ENCODE measurements at regions not wholly inside any gene's neighbourhood (a gene's known extent, or its start where the extent isn't known, plus 50 kb on each side); places are given as distances from the start of the nearest gene placed in this dataset.
"Not testable (repeated sequence)": the region's sequence is repeated elsewhere in the genome, so short reads cannot be mapped to it uniquely, and the experiment has no call there.

- Mint-ChIP-seq H3K9me3 (peaks cover 0 to 5% (median 0%) of the 10 kb centered on the region in 9 donors), H3K4me1 (peaks cover 0 to 2% (median 0%) of the 10 kb centered on the region in 4 donors), H3K27ac (no peak overlapping the region), H3K4me3 (no peak overlapping the region), H3K27me3 (no peaks in the 10 kb centered on the region), H3K36me3 (peaks cover 0 to 3% (median 2%) of the 10 kb centered on the region in 3 donors)
- POLR2A ChIA-PET = no interaction called here
- no peak for DNase-seq
- ATAC-seq = no peak
Measured at GRCh38 chr7:125098377-125098970, 168.8 kb upstream of the POT1 start.

- Mint-ChIP-seq H3K27ac (no peak overlapping the region), H3K36me3 (no peaks in the 10 kb centered on the region), H3K4me3 (no peak overlapping the region), H3K9me3 (no peaks in the 10 kb centered on the region), H3K27me3 (no peaks in the 10 kb centered on the region), H3K4me1 (no peaks in the 10 kb centered on the region)
- ATAC-seq (no peak), DNase-seq (no peak)
- POLR2A ChIA-PET = no interaction called here
Measured at GRCh38 chr7:125090596-125090995, 161.0 kb upstream of the POT1 start.

DNA sequence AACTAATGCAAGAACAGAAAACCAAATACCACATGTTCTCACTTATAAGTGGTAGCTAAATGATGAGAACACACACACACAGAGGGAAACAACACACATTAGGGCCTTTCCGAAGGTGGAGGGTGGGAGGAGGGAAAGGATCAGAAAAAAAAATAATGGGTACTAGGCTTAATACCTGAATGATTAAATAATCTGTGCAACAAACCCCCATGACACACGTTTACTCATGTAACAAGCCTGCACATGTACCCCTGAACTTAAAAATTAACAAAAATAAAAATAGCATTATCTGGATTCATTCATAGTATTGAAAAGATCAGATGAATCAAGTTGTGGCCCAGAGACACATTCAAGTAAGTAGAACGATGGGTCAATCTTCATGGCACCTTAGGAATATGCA lies 159.5 kb upstream of the POT1 start:
- POLR2A ChIA-PET = no interaction called here

GRCh38 chr7:125088555-125088954 lies 158.9 kb upstream of the POT1 start:
- DNase-seq = no peak
- Mint-ChIP-seq H3K36me3 (no peaks in the 10 kb centered on the region), H3K4me1 (no peaks in the 10 kb centered on the region), H3K9me3 (no peaks in the 10 kb centered on the region), H3K27me3 (no peaks in the 10 kb centered on the region), H3K27ac (no peak overlapping the region), H3K4me3 (no peak overlapping the region)
- ATAC-seq = no peak
- POLR2A ChIA-PET = no interaction called here

More for the DNA sequence above, 159.5 kb upstream of the POT1 start:
- no peak for ATAC-seq
- no peaks in the 10 kb centered on the region for H3K36me3 Mint-ChIP-seq
- H3K27ac Mint-ChIP-seq = no peak overlapping the region
- no peak for DNase-seq
- H3K27me3 Mint-ChIP-seq = no peaks in the 10 kb centered on the region
- no peak overlapping the region for H3K4me3 Mint-ChIP-seq
- H3K4me1 Mint-ChIP-seq = no peaks in the 10 kb centered on the region
- H3K9me3 Mint-ChIP-seq = no peaks in the 10 kb centered on the region

DNA sequence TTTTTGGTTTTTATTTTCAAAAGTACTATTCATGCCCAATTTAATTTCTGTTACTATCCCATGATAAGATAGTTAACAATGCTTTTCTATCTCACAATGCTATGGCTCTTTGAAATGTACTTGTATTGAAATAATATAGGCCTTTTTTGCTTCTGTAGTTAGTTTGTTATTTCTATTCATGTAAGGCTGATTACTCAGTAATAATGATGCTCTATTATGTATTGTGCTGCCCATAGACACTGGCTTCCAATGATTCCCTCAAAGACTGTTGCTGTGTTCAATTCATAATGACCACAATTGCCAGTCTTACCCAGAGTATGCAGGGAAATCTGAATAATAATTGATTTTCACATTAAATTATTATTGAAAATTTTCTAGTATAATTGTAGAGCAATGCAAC lies 155.5 kb upstream of the POT1 start:
- H3K4me1 Mint-ChIP-seq = no peaks in the 10 kb centered on the region
- POLR2A ChIA-PET = no interaction called here
- no peak overlapping the region for H3K4me3 Mint-ChIP-seq
- H3K27ac Mint-ChIP-seq = no peak overlapping the region
- ATAC-seq = no peak
- peaks cover 0 to 6% (median 0%) of the 10 kb centered on the region in 3 donors for H3K36me3 Mint-ChIP-seq
- no peaks in the 10 kb centered on the region for H3K27me3 Mint-ChIP-seq
- no peak for DNase-seq
- H3K9me3 Mint-ChIP-seq = no peaks in the 10 kb centered on the region

GRCh38 chr7:125084196-125084595 lies 154.6 kb upstream of the POT1 start:
- POLR2A ChIA-PET = no interaction called here
- Mint-ChIP-seq H3K4me3 (no peak overlapping the region), H3K9me3 (no peaks in the 10 kb centered on the region), H3K36me3 (peaks cover 0 to 6% (median 0%) of the 10 kb centered on the region in 3 donors), H3K27me3 (no peaks in the 10 kb centered on the region), H3K4me1 (no peaks in the 10 kb centered on the region), H3K27ac (no peak overlapping the region)
- no peak for ATAC-seq
- DNase-seq = no peak

DNA sequence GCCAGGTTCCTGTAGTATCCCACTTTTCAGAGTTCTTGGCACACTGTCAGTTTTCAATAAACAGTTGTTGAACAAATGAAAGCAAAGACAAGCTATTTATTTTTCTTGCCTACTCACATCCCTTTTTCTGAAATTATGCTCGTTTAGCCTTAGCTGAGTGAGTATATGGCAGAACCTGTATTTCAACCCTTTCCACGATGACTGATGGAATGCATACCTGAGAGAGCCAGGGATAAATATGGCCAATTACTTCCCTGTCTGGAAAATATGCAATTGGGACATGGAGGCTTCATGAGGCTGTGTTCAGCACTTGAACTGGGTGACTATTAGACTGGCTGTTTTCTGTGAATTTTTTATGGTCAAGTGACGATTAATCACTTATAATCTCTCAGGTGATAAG lies 144.5 kb upstream of the POT1 start:
- H3K4me1 Mint-ChIP-seq = no peaks in the 10 kb centered on the region
- H3K4me3 Mint-ChIP-seq = no peak overlapping the region
- POLR2A ChIA-PET = no interaction called here
- H3K27me3 Mint-ChIP-seq = peaks cover 0 to 1% (median 0%) of the 10 kb centered on the region in 5 donors
- H3K9me3 Mint-ChIP-seq = peaks cover 0 to 10% (median 5%) of the 10 kb centered on the region in 9 donors
- no peak for DNase-seq
- no peak overlapping the region for H3K27ac Mint-ChIP-seq
- peaks cover 0 to 6% (median 0%) of the 10 kb centered on the region in 3 donors for H3K36me3 Mint-ChIP-seq
- no peak for ATAC-seq

DNA sequence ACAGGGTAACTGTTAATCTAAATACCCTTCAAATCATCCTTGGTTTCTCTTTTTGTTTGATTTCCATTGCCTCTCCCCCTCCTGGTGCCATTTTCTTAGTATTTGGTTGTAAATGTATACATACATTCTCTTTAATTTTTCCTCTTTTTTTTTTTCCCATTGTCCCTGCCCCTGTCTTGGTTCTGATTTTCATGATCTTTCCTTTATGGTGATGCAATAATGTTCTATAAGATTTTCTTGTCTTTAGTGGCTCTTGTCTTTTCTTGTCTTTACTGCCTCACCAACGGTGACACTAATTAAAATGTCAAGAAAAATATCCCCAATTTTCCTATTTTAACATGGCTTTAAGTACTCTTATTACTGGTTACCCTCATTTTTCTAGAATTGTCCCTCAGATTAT lies 135.9 kb upstream of the POT1 start:
- no peak overlapping the region for H3K4me3 Mint-ChIP-seq
- no peak overlapping the region for H3K27ac Mint-ChIP-seq
- H3K27me3 Mint-ChIP-seq = peaks cover 0 to 2% (median 0%) of the 10 kb centered on the region in 5 donors
- H3K36me3 Mint-ChIP-seq = no peaks in the 10 kb centered on the region
- peaks cover 0 to 4% (median 0%) of the 10 kb centered on the region in 9 donors for H3K9me3 Mint-ChIP-seq
- ATAC-seq = no peak
- H3K4me1 Mint-ChIP-seq = peaks cover 0 to 1% (median 0%) of the 10 kb centered on the region in 4 donors
- POLR2A ChIA-PET = no interaction called here
- DNase-seq = no peak

DNA sequence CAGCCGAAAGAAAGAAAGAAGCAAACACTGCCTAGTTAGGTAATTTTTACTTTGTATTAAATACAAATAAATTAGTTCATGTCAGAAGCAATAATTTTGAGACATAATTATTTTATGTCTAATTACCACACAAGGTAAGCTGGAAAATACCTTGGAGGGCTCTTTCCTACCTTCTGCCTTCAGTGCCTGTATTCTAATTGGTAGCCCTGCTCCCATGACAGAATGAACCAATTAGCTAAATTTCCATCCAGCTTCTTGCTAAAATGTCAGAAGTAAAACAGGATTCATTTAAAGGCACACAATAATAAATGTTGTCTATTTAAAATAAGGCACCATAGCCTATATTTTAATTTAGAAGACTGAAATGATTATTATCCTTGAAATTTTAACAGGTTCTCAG lies 135.4 kb upstream of the POT1 start:
- H3K4me1 Mint-ChIP-seq = peaks cover 0 to 1% (median 0%) of the 10 kb centered on the region in 4 donors
- ATAC-seq (no peak), DNase-seq (no peak)
- POLR2A ChIA-PET = no interaction called here
- peaks cover 0 to 4% (median 0%) of the 10 kb centered on the region in 9 donors for H3K9me3 Mint-ChIP-seq
- H3K27me3 Mint-ChIP-seq = peaks cover 0 to 2% (median 0%) of the 10 kb centered on the region in 5 donors
- H3K4me3 Mint-ChIP-seq = no peak overlapping the region
- H3K36me3 Mint-ChIP-seq = no peaks in the 10 kb centered on the region
- no peak overlapping the region for H3K27ac Mint-ChIP-seq

- Mint-ChIP-seq H3K4me1 (no peaks in the 10 kb centered on the region), H3K9me3 (no peaks in the 10 kb centered on the region), H3K36me3 (no peaks in the 10 kb centered on the region), H3K27ac (no peak overlapping the region), H3K4me3 (no peak overlapping the region), H3K27me3 (peaks cover 0 to 5% (median 0%) of the 10 kb centered on the region in 5 donors)
- ATAC-seq = no peak
- POLR2A ChIA-PET = no interaction called here
- DNase-seq = no peak
Measured at GRCh38 chr7:125061776-125062397, 132.3 kb upstream of the POT1 start.

DNA sequence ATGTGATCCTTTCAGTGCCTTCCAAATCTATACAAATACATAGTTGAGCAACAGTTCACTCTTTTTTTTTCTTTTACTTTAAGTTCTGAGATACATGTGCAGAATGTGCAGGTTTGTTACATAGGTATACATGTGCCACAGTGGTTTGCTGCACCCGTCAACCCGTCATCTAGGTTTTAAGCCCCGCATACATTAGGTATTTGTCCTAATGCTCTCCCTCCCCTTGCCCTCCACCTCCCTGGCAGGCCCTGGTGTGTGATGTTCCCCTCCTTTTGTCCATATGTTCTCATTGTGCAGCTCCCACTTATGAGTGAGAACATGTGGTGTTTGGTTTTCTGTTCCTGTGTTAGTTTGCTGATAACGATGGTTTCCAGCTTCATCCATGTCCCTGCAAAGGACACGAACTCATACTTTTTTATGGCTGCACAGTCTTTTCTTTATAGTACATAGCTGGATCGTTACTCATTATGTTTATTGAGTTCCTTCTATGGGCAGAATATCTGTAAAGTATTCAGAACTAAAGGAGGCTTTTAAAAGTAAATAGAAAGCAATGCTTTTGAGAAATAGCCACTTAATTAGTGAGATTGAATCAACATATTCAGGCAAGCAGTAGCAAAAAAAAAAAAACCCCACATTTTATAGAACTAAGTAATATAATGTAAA lies 131.6 kb upstream of the POT1 start:
- H3K4me1 Mint-ChIP-seq, H3K27ac Mint-ChIP-seq, ATAC-seq, H3K9me3 Mint-ChIP-seq, POLR2A ChIA-PET, H3K4me3 Mint-ChIP-seq, DNase-seq, H3K27me3 Mint-ChIP-seq, H3K36me3 Mint-ChIP-seq: not testable (repeated sequence)

DNA sequence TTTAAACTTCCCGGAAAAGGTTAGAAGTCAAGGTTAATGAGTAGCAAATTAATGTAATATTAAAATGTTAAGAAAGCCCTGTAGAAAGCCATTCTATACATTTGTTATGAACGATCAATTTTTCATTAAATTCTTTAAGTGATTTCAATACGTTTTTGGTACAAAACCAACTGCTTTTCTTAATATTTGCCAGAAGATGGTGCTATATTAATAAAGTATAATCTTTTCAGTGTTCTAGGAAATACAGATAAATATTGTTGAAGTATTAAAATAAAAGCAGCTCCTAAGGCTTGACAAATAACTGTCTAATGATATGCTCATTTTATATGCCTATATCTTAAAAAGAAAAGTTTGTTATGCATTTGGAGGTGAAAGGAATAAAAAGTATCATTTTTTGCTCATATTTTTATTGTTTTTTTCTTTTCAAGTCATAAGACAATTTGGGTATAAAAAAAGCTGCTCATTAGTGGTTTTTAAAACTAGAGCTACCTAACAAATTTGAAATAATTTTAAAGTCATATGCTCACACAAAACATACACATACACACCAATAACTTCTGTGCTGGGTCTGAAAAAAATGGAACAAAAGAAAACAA lies 130.3 kb upstream of the POT1 start:
- ATAC-seq (no peak), DNase-seq (no peak)
- Mint-ChIP-seq H3K27me3 (peaks cover 0 to 5% (median 0%) of the 10 kb centered on the region in 5 donors), H3K36me3 (no peaks in the 10 kb centered on the region), H3K4me1 (no peaks in the 10 kb centered on the region), H3K9me3 (no peaks in the 10 kb centered on the region), H3K4me3 (no peak overlapping the region), H3K27ac (no peak overlapping the region)
- POLR2A ChIA-PET = no interaction called here

DNA sequence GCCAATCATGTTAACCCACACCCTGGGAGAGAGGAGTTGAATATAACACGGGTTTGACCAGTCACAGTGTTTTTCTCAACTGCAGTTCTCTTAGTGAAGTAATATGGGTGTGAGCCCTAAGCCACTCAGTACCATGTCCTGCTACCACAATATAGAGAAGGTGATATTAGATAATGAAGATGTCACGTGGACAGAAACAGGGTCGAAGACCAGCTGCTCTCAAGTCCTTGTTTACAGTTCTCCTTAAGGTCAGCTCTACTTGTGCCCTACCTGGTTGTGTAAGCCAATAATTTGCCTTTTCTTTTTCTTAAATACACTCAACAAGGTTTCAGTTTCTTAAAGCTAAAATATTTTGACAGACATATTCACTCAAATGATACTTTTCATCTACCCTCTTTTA lies 128.3 kb upstream of the POT1 start:
- no peak overlapping the region for H3K27ac Mint-ChIP-seq
- DNase-seq = no peak
- no peak overlapping the region for H3K4me3 Mint-ChIP-seq
- H3K36me3 Mint-ChIP-seq = no peaks in the 10 kb centered on the region
- ATAC-seq = no peak
- H3K27me3 Mint-ChIP-seq = peaks cover 0 to 5% (median 0%) of the 10 kb centered on the region in 5 donors
- H3K9me3 Mint-ChIP-seq = no peaks in the 10 kb centered on the region
- POLR2A ChIA-PET = no interaction called here
- no peaks in the 10 kb centered on the region for H3K4me1 Mint-ChIP-seq

Data from naive thymus-derived CD8-positive, alpha-beta T cell (primary cell).